ENCODE measurements at regions not wholly inside any gene's neighbourhood (a gene's known extent, or its start where the extent isn't known, plus 50 kb on each side); places are given as distances from the start of the nearest gene placed in this dataset.

DNA sequence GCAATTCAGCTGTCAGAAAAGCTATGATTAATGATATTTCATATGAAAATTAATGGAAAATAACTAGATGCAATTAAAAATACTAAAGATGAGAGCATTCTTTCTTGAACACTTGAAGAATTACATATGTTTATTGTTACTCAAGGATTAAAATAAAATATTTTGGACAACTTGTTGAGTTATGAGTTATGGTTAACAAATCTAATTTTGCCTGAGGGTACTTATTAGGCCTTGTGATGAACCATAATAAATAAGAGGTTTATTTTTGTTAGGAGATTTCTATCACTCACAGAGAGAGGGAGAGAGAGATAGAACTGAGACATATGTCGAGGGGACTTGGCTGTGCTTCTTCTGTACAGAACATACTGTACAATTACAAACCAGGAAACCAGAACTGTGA lies 183.7 kb downstream of the ISL1 start:
- POLR2A ChIA-PET: no interaction called here
- Mint-ChIP-seq H3K27ac (no peak overlapping the region), H3K9me3 (peaks cover 2% of the 10 kb centered on the region), H3K4me3 (no peak overlapping the region), H3K27me3 (no peaks in the 10 kb centered on the region), H3K4me1 (ENCODE audit: low read depth) (no peaks in the 10 kb centered on the region), H3K36me3 (no peaks in the 10 kb centered on the region)
- CTCF ChIA-PET: interaction anchor here (1.2 kb wide), 1 partner anchor 8 kb away, joined by 4 read pairs; no protein-coding TSS in a partner anchor
- intact Hi-C loops (cut with micrococcal nuclease): no loop called here
- DNase-seq: no peak

DNA sequence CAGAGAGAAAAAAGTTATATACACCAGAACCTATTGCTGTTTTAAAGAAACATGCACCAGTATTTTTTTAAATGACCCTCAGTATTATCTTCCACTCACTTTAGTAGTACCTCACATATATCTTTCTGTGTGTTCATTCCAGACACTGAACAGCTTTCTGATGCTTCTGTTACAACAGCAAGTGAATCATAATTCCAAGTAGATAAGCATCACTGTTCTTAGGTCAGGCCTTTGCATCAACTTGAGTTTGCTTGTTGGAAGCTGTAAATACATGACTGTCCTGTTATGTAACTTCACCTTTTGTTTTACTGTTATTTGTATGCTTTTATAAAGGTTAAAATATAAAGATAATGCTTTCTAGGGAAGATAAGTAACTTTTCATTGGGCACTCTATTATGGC lies 184.4 kb downstream of the ISL1 start:
- Mint-ChIP-seq H3K27me3 (no peaks in the 10 kb centered on the region), H3K36me3 (no peaks in the 10 kb centered on the region), H3K4me3 (no peak overlapping the region), H3K27ac (no peak overlapping the region), H3K9me3 (peaks cover 3% of the 10 kb centered on the region), H3K4me1 (ENCODE audit: low read depth) (no peaks in the 10 kb centered on the region)
- ChIA-PET CTCF (interaction anchor here (1.2 kb wide), 1 partner anchor 9 kb away, joined by 4 read pairs; no protein-coding TSS in a partner anchor), POLR2A (no interaction called here)
- intact Hi-C loops (cut with micrococcal nuclease): no loop called here
- DNase-seq: no peak

DNA sequence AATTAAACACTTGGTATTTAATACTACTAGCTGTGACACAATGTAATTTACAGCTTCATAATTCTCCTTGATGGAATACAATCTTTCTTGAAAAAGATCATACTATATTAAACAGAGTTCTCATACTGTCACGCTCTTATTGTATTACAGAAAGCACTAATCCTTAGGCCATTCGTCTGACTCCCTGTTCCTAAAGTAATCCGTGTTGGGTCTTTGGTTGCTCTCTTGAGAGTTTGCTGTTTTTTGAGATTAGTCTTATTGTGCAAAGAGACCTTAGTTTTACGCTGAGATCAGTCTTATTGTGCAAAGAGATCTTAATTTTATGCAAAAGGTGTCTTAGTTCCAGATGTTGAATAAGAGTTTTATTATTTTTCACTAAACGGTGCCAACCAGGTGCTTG lies 190.6 kb downstream of the ISL1 start:
- Mint-ChIP-seq H3K9me3 (peaks cover 18% of the 10 kb centered on the region), H3K4me3 (no peak overlapping the region), H3K4me1 (ENCODE audit: low read depth) (no peaks in the 10 kb centered on the region), H3K36me3 (no peaks in the 10 kb centered on the region), H3K27me3 (no peaks in the 10 kb centered on the region), H3K27ac (no peak overlapping the region)
- intact Hi-C loops (cut with micrococcal nuclease): no loop called here
- ChIA-PET CTCF (no interaction called here), POLR2A (no interaction called here)
- no peak for DNase-seq

DNA sequence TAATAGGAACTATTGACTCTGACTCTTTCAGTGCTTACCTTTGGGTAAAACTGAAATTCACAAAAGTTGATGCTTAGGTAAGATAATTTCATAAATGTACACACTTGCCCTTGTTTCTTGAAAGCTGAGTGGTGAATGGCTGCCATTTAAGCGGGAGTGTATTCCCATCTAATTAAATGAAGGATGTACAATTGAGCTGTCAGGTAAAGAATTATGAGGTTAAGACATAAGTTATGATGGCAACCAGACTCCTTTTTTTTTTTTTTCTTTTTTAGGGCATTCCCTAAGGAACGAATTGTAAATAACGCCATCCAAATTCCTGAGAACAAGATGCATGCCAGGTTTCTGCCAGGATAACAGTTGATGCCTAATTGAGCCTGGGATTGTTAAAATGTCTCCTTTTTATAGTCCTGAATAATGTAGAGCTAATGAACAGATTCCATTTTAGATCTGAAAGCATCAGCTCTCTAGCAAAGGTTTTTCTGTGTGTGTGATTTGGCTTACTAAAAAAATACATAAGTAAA lies 199.7 kb downstream of the ISL1 start:
- ChIA-PET POLR2A (no interaction called here), CTCF (no interaction called here)
- intact Hi-C loops (cut with micrococcal nuclease): no loop called here
- DNase-seq: no peak
- H3K27me3 Mint-ChIP-seq: no peaks in the 10 kb centered on the region
- H3K36me3 Mint-ChIP-seq: no peaks in the 10 kb centered on the region
- no peak overlapping the region for H3K4me3 Mint-ChIP-seq
- H3K9me3 Mint-ChIP-seq: peaks cover 8% of the 10 kb centered on the region
- no peak overlapping the region for H3K27ac Mint-ChIP-seq
- H3K4me1 Mint-ChIP-seq (ENCODE audit: low read depth): no peaks in the 10 kb centered on the region

DNA sequence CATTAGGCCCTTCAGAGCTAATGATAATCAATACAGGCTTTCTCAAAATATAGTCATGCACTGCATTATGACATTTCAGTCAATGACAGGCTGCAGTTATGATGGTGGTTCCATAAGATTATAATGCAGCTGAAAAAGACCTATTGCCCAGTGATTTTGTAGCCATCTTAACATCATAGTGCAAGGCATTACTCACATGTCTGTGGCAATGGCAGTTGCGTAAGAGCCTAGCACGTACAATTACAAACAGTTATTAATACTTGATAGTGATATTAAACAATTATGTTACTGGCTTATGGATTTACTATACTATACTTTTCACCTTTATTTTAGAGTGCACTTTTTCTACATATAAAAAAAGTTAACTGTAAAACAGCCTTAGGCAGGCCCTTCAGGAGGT lies 214.8 kb downstream of the ISL1 start:
- Mint-ChIP-seq H3K27ac (no peak overlapping the region), H3K4me1 (ENCODE audit: low read depth) (no peaks in the 10 kb centered on the region), H3K36me3 (no peaks in the 10 kb centered on the region), H3K4me3 (no peak overlapping the region), H3K27me3 (no peaks in the 10 kb centered on the region), H3K9me3 (peaks cover 3% of the 10 kb centered on the region)
- DNase-seq: no peak
- intact Hi-C loops (cut with micrococcal nuclease): no loop called here
- POLR2A ChIA-PET: no interaction called here
- CTCF ChIA-PET: no interaction called here

DNA sequence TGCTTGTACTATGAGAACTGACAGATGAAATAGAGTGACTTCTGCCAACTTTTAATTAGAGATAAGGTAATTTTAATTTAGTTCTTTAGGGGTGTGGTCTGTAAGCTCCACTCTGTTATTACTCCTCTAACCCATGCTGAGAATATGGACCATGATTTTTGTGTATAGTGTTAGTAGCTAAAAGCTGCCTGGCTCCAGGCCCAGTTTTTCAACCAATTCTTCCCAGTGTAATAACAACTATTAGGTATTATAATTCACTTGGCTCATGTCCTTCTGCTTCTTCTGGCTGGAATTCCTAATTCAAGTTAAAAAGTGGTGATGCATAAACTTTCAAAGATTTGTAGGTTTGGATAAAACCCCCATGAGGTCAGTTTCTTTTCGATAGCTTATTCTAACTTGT lies 216.3 kb downstream of the ISL1 start:
- intact Hi-C loops (cut with micrococcal nuclease): no loop called here

DNA sequence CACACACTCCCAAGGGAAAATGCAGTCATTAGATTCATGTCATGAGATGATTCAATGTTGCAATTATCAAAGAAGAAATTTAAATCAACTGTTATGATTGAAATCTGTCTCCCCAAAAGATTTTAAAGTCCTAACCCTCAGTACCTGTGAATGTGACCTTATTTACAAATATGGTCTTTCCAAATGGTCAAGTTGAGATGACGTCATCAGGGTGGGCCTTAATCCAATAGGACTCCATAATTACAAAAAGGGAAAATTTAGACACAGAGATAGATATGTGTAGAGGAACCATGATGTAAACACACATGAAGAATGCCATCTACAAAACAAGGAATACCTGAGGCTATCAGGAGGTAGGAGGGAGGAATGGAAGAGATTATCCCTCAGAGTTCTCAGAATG lies 221.1 kb downstream of the ISL1 start:
- Mint-ChIP-seq H3K36me3 (no peaks in the 10 kb centered on the region), H3K27ac (no peak overlapping the region), H3K9me3 (peaks cover 7% of the 10 kb centered on the region), H3K4me1 (ENCODE audit: low read depth) (no peaks in the 10 kb centered on the region), H3K27me3 (no peaks in the 10 kb centered on the region), H3K4me3 (no peak overlapping the region)
- intact Hi-C loops (cut with micrococcal nuclease): no loop called here
- DNase-seq: no peak
- CTCF ChIA-PET: no interaction called here
- POLR2A ChIA-PET: no interaction called here

More for the DNA sequence above, 216.3 kb downstream of the ISL1 start:
- POLR2A ChIA-PET: no interaction called here
- Mint-ChIP-seq H3K4me3 (no peak overlapping the region), H3K36me3 (no peaks in the 10 kb centered on the region), H3K27me3 (no peaks in the 10 kb centered on the region), H3K27ac (no peak overlapping the region), H3K9me3 (no peaks in the 10 kb centered on the region), H3K4me1 (ENCODE audit: low read depth) (no peaks in the 10 kb centered on the region)
- CTCF ChIA-PET: no interaction called here
- no peak for DNase-seq

DNA sequence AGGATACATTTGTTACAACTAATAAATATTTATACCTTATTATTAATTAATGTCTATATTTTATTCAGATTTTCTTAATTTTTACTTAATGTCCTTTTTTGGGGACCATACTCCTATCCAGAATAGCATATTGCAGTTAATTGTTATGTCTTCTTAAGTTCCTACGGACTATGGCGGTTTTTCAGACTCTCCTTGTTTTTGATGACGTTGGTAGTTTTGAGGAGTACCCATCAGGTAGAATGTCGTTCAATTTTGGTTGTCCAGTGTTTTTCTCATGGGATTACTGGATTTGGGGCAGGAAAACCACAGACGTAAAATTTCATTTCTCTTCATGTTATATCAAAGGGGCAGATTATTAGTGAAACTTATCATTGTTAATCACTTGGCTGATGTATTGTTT lies 223.7 kb downstream of the ISL1 start:
- Mint-ChIP-seq H3K4me3 (no peak overlapping the region), H3K27ac (no peak overlapping the region), H3K27me3 (no peaks in the 10 kb centered on the region), H3K4me1 (ENCODE audit: low read depth) (no peaks in the 10 kb centered on the region), H3K36me3 (no peaks in the 10 kb centered on the region), H3K9me3 (peaks cover 11% of the 10 kb centered on the region)
- DNase-seq: no peak
- ChIA-PET POLR2A (no interaction called here), CTCF (no interaction called here)
- intact Hi-C loops (cut with micrococcal nuclease): no loop called here

DNA sequence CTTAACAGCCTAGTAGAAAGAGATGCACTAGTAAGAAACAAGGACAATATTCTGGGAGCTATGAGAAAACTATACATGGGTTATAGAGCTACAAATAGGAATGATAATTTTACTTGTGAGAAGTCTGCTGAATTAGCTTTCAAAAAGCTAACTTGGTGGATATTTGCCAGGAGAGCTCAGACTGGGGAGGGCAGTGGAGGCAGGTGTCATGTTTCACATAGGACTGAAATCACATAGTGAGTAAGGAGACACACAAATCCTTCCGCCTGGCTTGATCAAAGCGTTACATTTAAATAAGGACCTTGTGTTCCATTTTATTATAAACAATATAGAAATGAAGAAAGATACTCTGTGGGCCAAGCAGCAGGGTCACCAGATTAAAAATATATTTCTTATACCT lies 235.0 kb downstream of the ISL1 start:
- DNase-seq: no peak
- Mint-ChIP-seq H3K4me3 (no peak overlapping the region), H3K4me1 (ENCODE audit: low read depth) (no peaks in the 10 kb centered on the region), H3K27me3 (no peaks in the 10 kb centered on the region), H3K27ac (no peak overlapping the region), H3K36me3 (no peaks in the 10 kb centered on the region), H3K9me3 (peaks cover under 1% of the 10 kb centered on the region)
- intact Hi-C loops (cut with micrococcal nuclease): no loop called here
- CTCF ChIA-PET: no interaction called here
- POLR2A ChIA-PET: no interaction called here

DNA sequence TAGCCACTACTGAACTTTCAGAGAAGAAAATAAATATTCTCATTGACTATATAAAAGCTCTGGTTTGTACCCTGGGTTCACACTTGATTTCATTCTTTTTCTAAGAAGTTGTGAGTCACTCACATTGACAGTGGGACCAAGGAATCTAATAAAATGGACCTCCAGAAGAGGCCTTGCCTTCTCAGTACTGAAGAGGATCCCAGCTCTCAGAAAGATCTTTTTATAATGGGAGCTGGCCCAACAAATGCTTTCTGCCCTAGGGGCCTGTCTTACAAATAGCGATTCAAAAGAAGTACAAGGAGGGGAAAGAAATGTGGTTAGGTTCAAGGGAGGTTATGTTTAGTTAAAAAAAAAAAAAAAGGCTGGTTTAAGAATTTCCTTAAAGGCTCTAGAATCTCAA lies 237.9 kb downstream of the ISL1 start:
- no peak overlapping the region for H3K27ac Mint-ChIP-seq
- H3K4me3 Mint-ChIP-seq: no peak overlapping the region
- H3K36me3 Mint-ChIP-seq: no peaks in the 10 kb centered on the region
- no peaks in the 10 kb centered on the region for H3K4me1 Mint-ChIP-seq (ENCODE audit: low read depth)
- POLR2A ChIA-PET: no interaction called here
- peaks cover 6% of the 10 kb centered on the region for H3K9me3 Mint-ChIP-seq
- CTCF ChIA-PET: no interaction called here
- H3K27me3 Mint-ChIP-seq: no peaks in the 10 kb centered on the region
- DNase-seq: no peak
- intact Hi-C loops (cut with micrococcal nuclease): no loop called here

DNA sequence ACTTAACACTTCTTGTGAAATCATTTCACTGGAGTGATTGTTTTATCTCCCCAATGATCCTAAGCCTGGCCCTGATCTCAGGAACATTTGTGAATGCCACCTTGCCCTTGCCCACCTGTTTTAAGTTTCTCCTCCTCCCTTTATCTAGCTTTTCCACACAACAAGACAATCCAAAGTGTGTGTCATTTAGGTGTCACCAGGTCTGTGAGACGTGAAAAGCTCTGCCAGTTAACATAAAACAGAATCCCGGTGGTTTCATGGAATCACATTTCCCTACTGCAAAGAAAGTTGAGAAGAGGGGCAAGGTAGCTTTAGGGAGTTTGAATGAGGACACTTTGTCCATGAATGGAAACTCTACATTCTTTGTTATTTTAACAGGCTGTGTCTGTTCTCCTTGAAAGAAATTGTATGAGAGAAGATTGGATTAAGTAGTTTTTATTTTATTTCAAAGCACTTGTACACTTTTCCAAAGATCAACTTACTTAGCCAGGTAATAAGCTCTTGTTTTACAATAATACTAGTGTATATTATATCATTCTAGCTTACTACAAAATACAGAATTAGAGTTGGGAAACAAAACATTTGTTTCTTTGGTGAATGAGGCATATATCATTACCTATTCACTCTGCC lies 239.0 kb downstream of the ISL1 start:
- no peak for DNase-seq
- H3K36me3 Mint-ChIP-seq: no peaks in the 10 kb centered on the region
- peaks cover 6% of the 10 kb centered on the region for H3K9me3 Mint-ChIP-seq
- POLR2A ChIA-PET: no interaction called here
- intact Hi-C loops (cut with micrococcal nuclease): no loop called here
- H3K4me1 Mint-ChIP-seq (ENCODE audit: low read depth): no peaks in the 10 kb centered on the region
- H3K4me3 Mint-ChIP-seq: no peak overlapping the region
- CTCF ChIA-PET: no interaction called here
- H3K27me3 Mint-ChIP-seq: no peaks in the 10 kb centered on the region
- no peak overlapping the region for H3K27ac Mint-ChIP-seq

DNA sequence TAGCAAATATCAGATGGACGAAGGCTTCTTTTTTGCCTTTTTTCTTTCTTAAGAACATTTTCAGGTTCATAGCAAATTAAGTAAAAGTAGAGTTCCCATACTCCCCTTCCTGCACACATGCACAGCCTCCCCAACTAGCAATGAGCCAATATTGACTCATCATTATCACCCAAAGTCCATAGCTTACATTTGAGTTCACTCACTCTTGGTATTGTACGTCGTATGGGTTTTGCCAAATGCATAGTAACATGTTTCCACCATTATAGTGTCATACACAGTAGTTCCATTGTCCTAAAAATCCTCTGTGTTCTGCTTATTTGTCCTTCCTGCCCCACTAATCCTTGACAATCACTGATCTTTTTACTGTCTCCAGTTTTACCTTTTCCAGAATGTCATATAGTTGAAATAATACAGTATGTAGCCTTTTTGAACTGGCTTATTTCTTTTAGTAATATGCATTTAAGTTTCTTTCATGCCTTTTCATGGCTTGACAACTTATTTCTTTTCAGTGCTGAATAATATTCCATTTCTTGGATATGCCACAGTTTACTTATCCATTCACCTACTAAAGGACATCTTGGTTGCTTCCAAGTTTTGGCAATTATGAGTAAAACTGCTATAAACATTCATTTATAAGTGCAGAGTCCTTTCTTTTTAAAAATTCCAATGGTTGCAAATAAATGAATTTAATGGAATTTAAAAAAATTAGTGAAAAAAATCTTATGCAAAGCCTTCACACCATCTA lies 242.1 kb downstream of the ISL1 start:
- Mint-ChIP-seq H3K27me3 (no peaks in the 10 kb centered on the region), H3K9me3 (peaks cover 11% of the 10 kb centered on the region), H3K4me3 (no peak overlapping the region), H3K27ac (no peak overlapping the region), H3K4me1 (ENCODE audit: low read depth) (no peaks in the 10 kb centered on the region), H3K36me3 (no peaks in the 10 kb centered on the region)
- DNase-seq: no peak
- ChIA-PET POLR2A (no interaction called here), CTCF (no interaction called here)
- intact Hi-C loops (cut with micrococcal nuclease): no loop called here

DNA sequence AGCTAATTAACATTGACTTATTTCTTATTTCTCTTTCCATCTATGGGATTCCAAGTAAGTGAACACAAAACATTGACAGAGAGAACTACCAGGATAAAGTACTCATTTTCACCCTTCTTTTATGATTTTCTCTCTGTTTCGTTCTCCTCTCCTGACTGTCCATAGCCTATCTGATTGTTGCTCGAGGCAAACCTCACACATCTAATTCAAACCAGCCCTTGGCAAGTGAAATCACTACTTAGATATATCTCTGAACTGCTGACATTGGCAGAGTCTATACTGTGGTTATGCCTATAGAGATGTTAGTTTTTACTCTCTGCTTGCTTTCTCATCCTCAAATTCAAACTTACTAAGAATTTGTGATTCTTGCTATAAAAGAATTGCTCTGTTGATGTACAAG lies 248.8 kb downstream of the ISL1 start:
- Mint-ChIP-seq H3K36me3 (no peaks in the 10 kb centered on the region), H3K27me3 (no peaks in the 10 kb centered on the region), H3K4me1 (ENCODE audit: low read depth) (no peaks in the 10 kb centered on the region), H3K4me3 (no peak overlapping the region), H3K9me3 (peaks cover 22% of the 10 kb centered on the region), H3K27ac (no peak overlapping the region)
- POLR2A ChIA-PET: no interaction called here
- CTCF ChIA-PET: no interaction called here
- no peak for DNase-seq
- intact Hi-C loops (cut with micrococcal nuclease): no loop called here

Measured in activated CD4-positive, alpha-beta memory T cell treated with anti-CD3 and anti-CD28 coated beads for 36 hours (primary cell).